Upper lobe of left lung (tissue), 4 donors: ENCODE measurements at regions not wholly inside any gene's neighbourhood (a gene's known extent, or its start where the extent isn't known, plus 50 kb on each side); places are given as distances from the start of the nearest gene placed in this dataset.

Experiments
- CTCF ChIP-seq, 6 experiments: fragments of 450-650 bp in 4 of 6; fragments of 200-600 bp in 2 of 6; sonication (generic) in 2 of 6; IDR thresholded peaks; one replicate each; pipeline ENCODE4 v1.5.1; 2016 to 2019; ENCODE audit warnings: antibody characterized with exemption in 6 of 6
- EP300 ChIP-seq, 4 donors: sonication (generic); formaldehyde crosslinking; IDR thresholded peaks; one replicate each; pipeline ENCODE4 v1.5.1; 2017; ENCODE audit warnings: antibody characterized with exemption in 4 of 4, control low read depth in 2 of 4
- POLR2A ChIP-seq, 4 donors: fragments of 450-650 bp; IDR thresholded peaks; one replicate each; pipeline ENCODE4 v1.5.1; 2016 to 2017; ENCODE audit warnings: antibody characterized with exemption in 4 of 4, mild to moderate bottlenecking in 2 of 4
- POLR2AphosphoS5 ChIP-seq, 2 donors: sonication (generic); formaldehyde crosslinking; IDR thresholded peaks; one replicate each; pipeline ENCODE4 v1.5.1; 2017; ENCODE audit warnings: antibody characterized with exemption in 2 of 2

- no peak for TF ChIP-seq CTCF (IDR thresholded peaks at IDR 0.05)
- no peak for TF ChIP-seq EP300 (IDR thresholded peaks at IDR 0.05)
- no peak for TF ChIP-seq POLR2A (IDR thresholded peaks at IDR 0.05)
- no peak for TF ChIP-seq POLR2AphosphoS5 (IDR thresholded peaks at IDR 0.05)
These were observed 57.0 kb upstream of the RAP1GDS1 start for GRCh38 chr4:98204236-98204553.
